ENCODE measurements at regions not wholly inside any gene's neighbourhood (a gene's known extent, or its start where the extent isn't known, plus 50 kb on each side); places are given as distances from the start of the nearest gene placed in this dataset.

DNA sequence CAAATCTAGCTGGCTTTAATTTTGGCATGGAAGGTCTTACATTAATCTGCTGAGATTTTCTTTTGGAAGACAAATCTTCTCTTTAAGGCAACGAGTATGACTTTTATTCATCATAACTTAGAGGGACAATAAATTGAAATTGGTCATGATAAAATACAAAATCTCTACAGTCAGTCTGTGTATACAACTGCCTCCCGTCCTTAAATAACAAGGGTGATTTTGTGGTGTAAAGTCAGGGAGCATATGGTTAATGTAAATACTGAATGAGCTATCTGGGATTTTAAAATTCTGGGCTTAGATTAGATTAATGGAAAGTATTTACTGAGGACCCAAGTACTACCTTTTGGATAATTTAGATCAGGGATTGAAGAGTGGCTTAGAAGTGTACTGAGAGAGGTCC lies 328.4 kb upstream of the HAND2 start:
- TF ChIP-seq, protein P1, sequence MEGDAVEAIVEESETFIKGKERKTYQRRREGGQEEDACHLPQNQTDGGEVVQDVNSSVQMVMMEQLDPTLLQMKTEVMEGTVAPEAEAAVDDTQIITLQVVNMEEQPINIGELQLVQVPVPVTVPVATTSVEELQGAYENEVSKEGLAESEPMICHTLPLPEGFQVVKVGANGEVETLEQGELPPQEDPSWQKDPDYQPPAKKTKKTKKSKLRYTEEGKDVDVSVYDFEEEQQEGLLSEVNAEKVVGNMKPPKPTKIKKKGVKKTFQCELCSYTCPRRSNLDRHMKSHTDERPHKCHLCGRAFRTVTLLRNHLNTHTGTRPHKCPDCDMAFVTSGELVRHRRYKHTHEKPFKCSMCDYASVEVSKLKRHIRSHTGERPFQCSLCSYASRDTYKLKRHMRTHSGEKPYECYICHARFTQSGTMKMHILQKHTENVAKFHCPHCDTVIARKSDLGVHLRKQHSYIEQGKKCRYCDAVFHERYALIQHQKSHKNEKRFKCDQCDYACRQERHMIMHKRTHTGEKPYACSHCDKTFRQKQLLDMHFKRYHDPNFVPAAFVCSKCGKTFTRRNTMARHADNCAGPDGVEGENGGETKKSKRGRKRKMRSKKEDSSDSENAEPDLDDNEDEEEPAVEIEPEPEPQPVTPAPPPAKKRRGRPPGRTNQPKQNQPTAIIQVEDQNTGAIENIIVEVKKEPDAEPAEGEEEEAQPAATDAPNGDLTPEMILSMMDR (IDR thresholded peaks at IDR 0.05; ENCODE audit: extremely low read depth, insufficient read depth, missing control alignments): no peak
- DNase-seq (ENCODE audit: low spot score): no peak
- in situ Hi-C loops (cut with MboI; ENCODE audit: low pct_unique_long_range_greater_than_20kb, low sequenced_read_pairs, unreplicated experiment): no loop called here

DNA sequence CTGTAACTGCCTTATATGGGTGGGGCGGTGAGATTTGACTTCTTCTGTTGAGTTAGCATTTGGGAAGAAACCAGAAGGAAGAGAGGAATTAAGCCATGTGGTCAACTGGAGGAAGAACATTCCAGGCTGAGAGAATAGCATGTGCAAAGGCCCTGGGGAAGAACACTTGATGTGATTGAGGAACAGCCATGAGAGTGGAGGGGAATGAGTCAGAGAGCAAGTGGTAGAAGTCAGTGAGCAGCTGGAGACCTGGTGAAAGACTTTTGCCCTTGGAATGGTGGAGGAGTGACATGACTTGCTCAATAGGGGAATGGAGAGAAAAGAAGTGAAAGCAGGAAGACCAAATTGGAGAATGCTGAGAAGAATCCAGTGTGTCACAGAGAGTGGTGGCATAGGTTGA lies 327.8 kb upstream of the HAND2 start:
- DNase-seq (ENCODE audit: low spot score): no peak
- TF ChIP-seq, protein P1 (IDR thresholded peaks at IDR 0.05; ENCODE audit: extremely low read depth, insufficient read depth, missing control alignments): no peak
- in situ Hi-C loops (cut with MboI; ENCODE audit: low pct_unique_long_range_greater_than_20kb, low sequenced_read_pairs, unreplicated experiment): no loop called here

DNA sequence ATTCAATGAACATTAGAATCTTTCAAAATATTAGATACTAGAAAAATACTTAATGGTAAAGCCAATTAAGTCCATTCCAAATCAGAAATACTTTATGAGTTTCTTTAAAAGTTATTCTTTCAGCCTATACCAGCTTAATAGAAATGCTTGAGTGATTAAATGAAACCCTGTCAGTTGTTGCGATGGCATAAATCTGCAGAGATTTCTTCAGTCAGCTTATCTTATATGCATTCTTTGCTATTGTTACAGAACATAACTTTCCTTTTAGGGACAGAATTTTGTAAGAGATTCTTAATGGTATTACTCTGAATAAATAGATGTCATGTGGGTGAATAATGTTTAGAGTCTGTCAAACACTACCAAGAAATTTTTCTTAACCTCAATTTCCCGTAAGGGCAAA lies 325.0 kb upstream of the HAND2 start:
- TF ChIP-seq, protein P1 (IDR thresholded peaks at IDR 0.05; ENCODE audit: extremely low read depth, insufficient read depth, missing control alignments): no peak
- in situ Hi-C loops (cut with MboI; ENCODE audit: low pct_unique_long_range_greater_than_20kb, low sequenced_read_pairs, unreplicated experiment): no loop called here
- DNase-seq (ENCODE audit: low spot score): no peak

DNA sequence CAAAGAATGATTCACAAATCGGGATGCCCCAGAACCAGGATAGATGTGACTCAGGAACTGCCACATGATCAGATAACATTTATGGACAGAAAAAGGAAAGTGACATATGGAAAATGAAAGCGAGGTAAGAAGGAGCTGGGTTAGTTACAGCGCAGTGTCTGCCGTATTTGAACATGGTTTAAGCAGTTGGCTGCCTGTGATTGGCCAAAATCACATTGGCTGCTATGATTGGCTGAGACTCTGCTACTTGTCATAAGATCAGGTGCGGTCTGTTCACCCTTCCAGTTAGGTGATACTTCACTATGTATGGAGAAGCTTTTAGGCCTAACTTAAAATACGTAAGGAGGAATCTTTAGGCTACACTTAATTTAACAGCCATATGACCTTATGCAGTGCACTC lies 322.7 kb upstream of the HAND2 start:
- DNase-seq (ENCODE audit: low spot score): no peak
- TF ChIP-seq, protein P1 (IDR thresholded peaks at IDR 0.05; ENCODE audit: extremely low read depth, insufficient read depth, missing control alignments): no peak
- in situ Hi-C loops (cut with MboI; ENCODE audit: low pct_unique_long_range_greater_than_20kb, low sequenced_read_pairs, unreplicated experiment): no loop called here

DNA sequence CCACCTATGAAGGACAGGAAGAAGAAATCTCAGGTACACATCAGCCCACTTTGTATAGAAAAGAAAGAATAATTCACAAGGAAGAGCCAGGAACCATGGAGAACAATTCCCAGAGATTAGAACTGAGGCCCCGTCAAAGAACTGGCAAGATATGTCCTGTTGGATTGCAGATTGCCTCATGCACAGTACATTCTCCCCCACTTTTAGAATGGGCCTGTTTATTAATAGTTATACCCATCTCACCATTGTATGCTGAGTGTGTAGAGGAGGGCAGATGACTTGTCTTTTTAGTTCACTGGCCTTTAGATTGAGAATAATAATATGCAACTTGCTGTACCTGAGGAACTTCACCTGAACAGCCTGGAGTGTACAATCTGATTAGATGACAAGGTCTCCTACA lies 315.6 kb upstream of the HAND2 start:
- TF ChIP-seq, protein P1 (IDR thresholded peaks at IDR 0.05; ENCODE audit: extremely low read depth, insufficient read depth, missing control alignments): no peak
- in situ Hi-C loops (cut with MboI; ENCODE audit: low pct_unique_long_range_greater_than_20kb, low sequenced_read_pairs, unreplicated experiment): no loop called here

DNA sequence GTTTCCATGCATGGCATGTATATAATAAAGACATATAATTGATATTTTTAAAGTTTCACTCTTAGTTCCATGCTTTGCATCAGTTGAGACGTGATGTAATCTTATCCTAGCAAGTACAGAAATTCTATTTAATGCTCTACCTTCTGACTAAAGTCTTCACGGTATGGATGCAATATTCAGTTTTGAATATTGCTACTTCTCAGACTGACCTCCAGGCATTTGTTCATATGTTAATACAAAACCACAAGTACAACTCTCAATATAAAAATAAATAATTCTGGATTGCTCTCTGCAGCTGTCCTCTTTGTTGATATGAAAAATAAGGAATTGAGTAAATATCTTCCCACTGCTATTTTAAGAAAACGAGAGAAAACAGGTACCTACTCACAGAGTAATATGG lies 309.8 kb upstream of the HAND2 start:
- in situ Hi-C loops (cut with MboI; ENCODE audit: low pct_unique_long_range_greater_than_20kb, low sequenced_read_pairs, unreplicated experiment): no loop called here
- TF ChIP-seq, protein P1 (IDR thresholded peaks at IDR 0.05; ENCODE audit: extremely low read depth, insufficient read depth, missing control alignments): no peak
- no peak for DNase-seq (ENCODE audit: low spot score)

More for the DNA sequence above, 315.6 kb upstream of the HAND2 start:
- no peak for DNase-seq (ENCODE audit: low spot score)

DNA sequence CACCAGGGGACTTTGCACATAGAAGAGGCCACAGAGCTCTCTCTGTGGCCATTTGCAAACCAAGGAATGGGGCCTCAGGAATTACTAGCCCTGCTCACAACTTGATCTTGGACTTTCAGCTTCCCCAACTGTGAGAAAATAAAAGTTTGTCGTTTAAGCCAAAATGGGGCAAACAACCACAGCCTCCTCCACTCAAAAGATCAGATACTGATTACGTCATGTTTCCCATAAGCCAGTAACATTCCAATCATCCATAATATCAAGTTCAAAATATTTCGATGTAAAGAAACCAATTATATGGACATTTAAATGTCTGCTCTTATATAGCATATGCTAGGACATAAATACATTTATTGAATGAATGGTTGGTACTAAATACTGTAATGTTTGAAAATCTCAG lies 307.5 kb upstream of the HAND2 start:
- TF ChIP-seq, protein P1 (IDR thresholded peaks at IDR 0.05; ENCODE audit: extremely low read depth, insufficient read depth, missing control alignments): no peak
- DNase-seq (ENCODE audit: low spot score): no peak
- in situ Hi-C loops (cut with MboI; ENCODE audit: low pct_unique_long_range_greater_than_20kb, low sequenced_read_pairs, unreplicated experiment): no loop called here
